Right atrium auricular region (tissue), 2 donors: ENCODE measurements at regions not wholly inside any gene's neighbourhood (a gene's known extent, or its start where the extent isn't known, plus 50 kb on each side); places are given as distances from the start of the nearest gene placed in this dataset.

Experiments
- DNase-seq: peaks from one replicate; pipeline ENCODE4 v3.0.0-alpha.2; 2019; ENCODE audit warnings: low spot score
- H3K27ac ChIP-seq, 2 donors: fragments of 200-600 bp; sonication (generic); 1 replicate in 1 of 2; 2 replicates in 1 of 2; pipeline ENCODE4 v1.5.1; 2016 to 2019
- H3K27me3 ChIP-seq, 2 donors: fragments of 200-600 bp; sonication (generic); one replicate each; pipeline versions ENCODE4 v1.5.1 to v1.6.0; 2017 to 2019
- H3K36me3 ChIP-seq: fragments of 200-600 bp; sonication (generic); one replicate; pipeline ENCODE4 v1.5.1; 2016
- H3K4me1 ChIP-seq, 2 donors: fragments of 200-600 bp; sonication (generic); one replicate each; pipeline versions ENCODE4 v1.5.1 to v1.6.0; 2017 to 2019
- H3K4me3 ChIP-seq, 2 donors: fragments of 200-600 bp; sonication (generic); 1 replicate in 1 of 2; 2 replicates in 1 of 2; pipeline ENCODE4 v1.5.1; 2017 to 2019; ENCODE audit warnings: mild to moderate bottlenecking in 1 of 2, moderate library complexity in 1 of 2
- H3K9me3 ChIP-seq, 2 donors: fragments of 200-600 bp; sonication (generic); one replicate each; pipeline ENCODE4 v1.5.1; 2019
- TF ChIP-seq, protein P1 (sequence below), 2 donors: fragments of 200-600 bp; sonication (generic); IDR thresholded peaks; one replicate each; pipeline ENCODE4 v1.5.1; 2019; ENCODE audit warnings: antibody characterized with exemption in 2 of 2

DNA sequence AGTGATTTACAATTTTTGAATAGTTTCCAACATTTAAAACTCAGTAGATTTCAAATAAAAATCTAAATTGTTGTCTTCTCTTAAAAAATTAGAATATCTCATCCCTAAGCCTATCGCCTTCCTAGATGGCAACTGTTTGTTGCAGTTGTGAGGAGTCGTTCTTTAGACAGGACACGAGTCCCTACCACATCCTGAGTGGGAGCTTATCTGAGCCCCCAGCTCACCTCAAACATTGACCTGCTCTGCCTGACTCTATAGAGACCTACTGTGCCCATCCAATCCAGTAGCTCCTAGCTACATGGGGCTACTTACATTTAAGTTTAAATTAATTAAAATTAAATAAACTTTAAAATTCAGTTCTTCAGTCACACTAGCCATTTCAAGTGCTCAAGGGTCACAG lies 434.7 kb downstream of the FOXO1 start:
- Histone ChIP-seq H3K36me3 (no peaks in the 10 kb centered on the region), H3K27ac (peak overlapping the region; percentile 33 to 49)

GRCh38 chr13:40232311-40233040 lies 434.0 kb downstream of the FOXO1 start:
- no peaks in the 10 kb centered on the region for H3K36me3 ChIP-seq
- H3K27me3 ChIP-seq, result no peaks in the 10 kb centered on the region
- H3K27ac ChIP-seq, result no peak overlapping the region
- H3K4me3 ChIP-seq, result no peak overlapping the region
- TF ChIP-seq, protein P1, sequence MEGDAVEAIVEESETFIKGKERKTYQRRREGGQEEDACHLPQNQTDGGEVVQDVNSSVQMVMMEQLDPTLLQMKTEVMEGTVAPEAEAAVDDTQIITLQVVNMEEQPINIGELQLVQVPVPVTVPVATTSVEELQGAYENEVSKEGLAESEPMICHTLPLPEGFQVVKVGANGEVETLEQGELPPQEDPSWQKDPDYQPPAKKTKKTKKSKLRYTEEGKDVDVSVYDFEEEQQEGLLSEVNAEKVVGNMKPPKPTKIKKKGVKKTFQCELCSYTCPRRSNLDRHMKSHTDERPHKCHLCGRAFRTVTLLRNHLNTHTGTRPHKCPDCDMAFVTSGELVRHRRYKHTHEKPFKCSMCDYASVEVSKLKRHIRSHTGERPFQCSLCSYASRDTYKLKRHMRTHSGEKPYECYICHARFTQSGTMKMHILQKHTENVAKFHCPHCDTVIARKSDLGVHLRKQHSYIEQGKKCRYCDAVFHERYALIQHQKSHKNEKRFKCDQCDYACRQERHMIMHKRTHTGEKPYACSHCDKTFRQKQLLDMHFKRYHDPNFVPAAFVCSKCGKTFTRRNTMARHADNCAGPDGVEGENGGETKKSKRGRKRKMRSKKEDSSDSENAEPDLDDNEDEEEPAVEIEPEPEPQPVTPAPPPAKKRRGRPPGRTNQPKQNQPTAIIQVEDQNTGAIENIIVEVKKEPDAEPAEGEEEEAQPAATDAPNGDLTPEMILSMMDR (IDR thresholded peaks at IDR 0.05), result no peak
- no peak for DNase-seq
- no peaks in the 10 kb centered on the region for H3K9me3 ChIP-seq
- peaks cover 0 to 51% of the 10 kb centered on the region in 2 donors for H3K4me1 ChIP-seq

More for the DNA sequence above, 434.7 kb downstream of the FOXO1 start:
- Histone ChIP-seq H3K4me1 (peaks cover 0 to 44% of the 10 kb centered on the region in 2 donors), H3K4me3 (no peak overlapping the region), H3K27me3 (no peaks in the 10 kb centered on the region), H3K9me3 (no peaks in the 10 kb centered on the region)
- no peak for DNase-seq
- TF ChIP-seq, protein P1 (IDR thresholded peaks at IDR 0.05), result no peak

DNA sequence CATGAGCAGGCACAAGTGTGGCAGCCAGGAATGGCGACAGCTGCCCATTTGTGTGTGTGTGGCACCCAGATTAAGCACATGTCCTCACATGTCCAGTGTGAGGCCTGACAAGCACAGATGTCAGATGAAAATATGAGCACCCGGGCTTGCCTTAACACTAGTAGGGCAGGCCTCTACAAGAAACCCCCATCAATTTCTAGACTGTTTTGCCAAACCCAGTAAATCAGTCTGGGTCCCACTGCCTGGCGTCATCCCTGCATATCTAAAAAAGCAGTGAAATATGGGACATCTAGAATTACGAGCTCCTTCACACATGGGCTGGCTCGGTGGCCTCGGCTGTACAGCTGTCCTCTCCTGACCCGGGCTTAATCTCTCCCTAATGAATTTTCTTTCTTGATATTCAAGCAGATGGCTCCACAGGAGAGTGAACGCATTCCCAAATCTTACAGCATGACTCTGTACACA lies 432.7 kb downstream of the FOXO1 start:
- Histone ChIP-seq H3K4me1 (peaks cover 0 to 51% of the 10 kb centered on the region in 2 donors), H3K9me3 (no peaks in the 10 kb centered on the region), H3K27me3 (no peaks in the 10 kb centered on the region), H3K4me3 (no peak overlapping the region), H3K36me3 (no peaks in the 10 kb centered on the region), H3K27ac (peak overlapping the region; percentile 56 to 88)
- TF ChIP-seq, protein P1 (IDR thresholded peaks at IDR 0.05), result no peak
- DNase-seq, result no peak

DNA sequence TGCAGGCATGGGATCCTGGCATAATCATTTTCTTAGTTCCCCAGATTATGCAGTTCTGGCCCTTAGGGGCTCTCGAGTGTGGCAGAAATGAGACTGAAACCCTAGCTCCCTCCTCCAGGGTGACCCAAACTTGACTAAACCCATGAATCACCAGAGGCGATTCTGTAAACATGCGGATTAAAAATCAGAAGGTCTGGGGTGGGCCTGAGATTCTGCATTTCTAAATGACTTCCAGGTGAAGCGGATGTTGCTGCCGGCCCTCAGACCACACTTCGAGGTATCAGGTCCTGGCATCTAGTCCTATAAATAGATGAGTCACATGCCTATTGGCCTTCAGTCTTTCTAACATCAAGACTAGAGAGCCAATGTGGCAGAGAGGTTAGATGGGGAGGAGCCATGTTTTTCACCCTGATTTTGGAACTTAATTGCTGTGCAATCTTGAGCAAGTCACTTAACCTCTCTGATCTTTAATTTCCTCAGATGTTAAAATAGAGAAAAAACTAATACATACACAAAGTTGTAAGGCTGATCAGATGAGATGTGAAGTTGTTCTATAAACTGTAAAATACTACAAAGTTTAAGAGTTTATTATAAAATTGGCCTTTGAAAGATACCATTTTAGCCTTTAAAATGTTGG lies 431.2 kb downstream of the FOXO1 start:
- H3K36me3 ChIP-seq, result no peaks in the 10 kb centered on the region
- no peak overlapping the region for H3K4me3 ChIP-seq
- TF ChIP-seq, protein P1 (IDR thresholded peaks at IDR 0.05), result no peak
- H3K27ac ChIP-seq, result peak overlapping the region; percentile 56 to 88
- H3K27me3 ChIP-seq, result no peaks in the 10 kb centered on the region
- H3K4me1 ChIP-seq, result peaks cover 0 to 51% of the 10 kb centered on the region in 2 donors
- H3K9me3 ChIP-seq, result no peaks in the 10 kb centered on the region
- no peak for DNase-seq

DNA sequence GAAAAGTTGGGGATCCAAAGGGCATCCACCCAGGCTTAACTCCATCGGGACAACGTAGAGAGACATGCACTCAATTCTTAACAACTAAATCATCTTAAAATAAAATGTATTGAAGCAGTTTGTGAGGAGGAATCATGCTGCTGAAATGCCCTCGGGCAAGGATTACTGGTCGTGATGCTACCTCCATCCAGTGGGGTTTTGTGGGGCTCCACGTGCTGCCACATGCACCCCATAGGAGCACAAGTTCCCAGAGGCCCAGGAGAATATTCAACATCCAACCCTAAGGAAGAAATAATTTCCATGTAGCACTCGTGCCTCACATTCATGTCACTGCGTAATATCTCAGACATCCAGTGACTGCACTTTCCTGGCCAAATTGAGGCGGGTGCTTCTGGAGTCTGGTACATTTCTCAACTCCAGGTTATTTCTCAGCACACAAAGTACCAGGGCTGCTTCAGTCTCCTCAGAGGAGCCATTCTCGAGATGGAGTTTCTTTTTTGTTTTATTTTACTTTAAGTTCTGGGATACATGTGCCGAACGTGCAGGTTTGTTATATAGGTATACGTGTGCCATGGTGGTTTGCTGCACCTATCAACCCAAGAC lies 429.8 kb downstream of the FOXO1 start:
- Histone ChIP-seq H3K4me1 (peaks cover 0 to 41% of the 10 kb centered on the region in 2 donors), H3K27me3 (no peaks in the 10 kb centered on the region), H3K4me3 (no peak overlapping the region), H3K27ac (peak overlapping the region; percentile 76 to 88), H3K36me3 (no peaks in the 10 kb centered on the region), H3K9me3 (no peaks in the 10 kb centered on the region)
- peak; percentile 89 for DNase-seq
- TF ChIP-seq, protein P1 (IDR thresholded peaks at IDR 0.05), result no peak
